ENCODE measurements at regions not wholly inside any gene's neighbourhood (a gene's known extent, or its start where the extent isn't known, plus 50 kb on each side); places are given as distances from the start of the nearest gene placed in this dataset.
A peak's percentile ranks its signal among the peaks of the same experiment; 100 is the strongest.
"Not testable (repeated sequence)": the region's sequence is repeated elsewhere in the genome, so short reads cannot be mapped to it uniquely, and the experiment has no call there.

DNA sequence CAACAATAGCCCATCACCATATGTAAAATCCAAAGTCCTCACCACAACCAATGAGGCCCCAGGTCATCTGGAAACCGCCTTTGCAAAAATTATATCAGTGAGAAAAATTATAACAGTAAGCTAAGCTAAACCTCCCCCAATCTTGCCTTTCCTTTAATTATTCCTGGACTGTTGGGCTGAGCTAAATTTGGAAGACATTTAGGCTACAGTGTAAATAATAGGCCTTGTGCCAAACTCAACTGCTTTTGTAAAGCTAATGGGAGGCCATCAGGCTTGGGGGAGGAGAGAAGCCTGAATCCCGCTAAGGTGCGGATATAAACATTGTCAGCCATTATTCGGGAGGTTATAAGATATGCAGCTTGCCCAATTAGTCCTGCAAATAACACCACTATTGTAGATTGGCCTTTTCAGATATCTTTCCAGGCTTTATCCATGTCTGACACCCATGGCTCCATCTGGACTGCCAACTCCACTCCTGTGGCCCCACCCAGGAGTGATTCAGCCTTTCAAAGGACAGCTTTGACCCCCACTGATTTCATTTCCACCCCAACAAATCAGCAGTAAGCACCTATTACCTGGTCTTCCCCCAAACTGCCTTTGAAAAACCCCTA, 53.0 kb upstream of the CA12 start:
- DNase-seq: no peak

DNA sequence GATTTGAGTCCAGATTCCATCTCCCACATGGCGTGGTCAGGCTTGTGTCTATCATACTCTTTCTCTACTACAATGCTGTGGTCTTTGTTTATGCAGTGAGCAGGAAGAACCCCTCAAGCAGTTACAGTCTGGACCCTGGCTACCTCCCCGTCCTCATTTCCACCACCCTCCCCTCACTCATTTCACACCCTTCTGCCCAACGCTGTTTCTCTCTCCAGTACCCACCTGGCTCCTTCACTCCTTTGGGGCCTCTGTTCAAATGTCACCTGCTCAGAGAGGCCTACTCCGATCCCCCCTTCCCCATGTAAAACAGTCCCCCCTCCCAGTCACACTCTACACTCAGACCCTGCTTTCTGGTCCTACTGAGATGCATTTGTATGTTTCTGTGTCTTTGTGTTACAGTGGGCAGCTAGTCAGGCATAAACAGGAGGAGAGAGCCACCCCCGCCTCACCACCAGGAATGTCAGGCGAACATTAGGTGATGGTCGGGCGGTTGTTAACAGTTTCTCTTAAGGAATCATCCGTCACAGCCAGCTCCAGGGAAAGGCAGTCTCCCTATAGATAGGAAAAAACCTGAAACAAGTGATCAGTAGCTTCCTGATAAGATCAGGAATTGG, 53.7 kb upstream of the CA12 start:
- DNase-seq: no peak

DNA sequence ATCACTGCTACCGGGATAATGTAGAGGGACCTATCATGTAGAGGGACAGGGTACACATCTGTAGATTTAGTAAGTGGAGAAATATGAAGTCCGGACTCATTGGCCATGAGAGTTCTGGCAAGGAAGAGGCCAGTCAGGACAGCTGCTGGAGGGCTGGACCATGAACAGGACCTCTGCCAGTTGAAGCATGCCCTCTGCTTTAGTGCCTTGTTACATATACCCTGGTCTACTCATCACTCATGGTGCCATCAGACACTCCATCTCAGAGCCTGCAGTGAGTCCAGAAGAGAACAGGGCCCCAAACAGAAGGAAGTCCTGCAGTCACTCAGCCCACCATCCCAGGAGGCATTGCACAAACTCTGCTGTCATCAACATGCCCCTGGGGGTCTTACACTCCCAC, 54.7 kb upstream of the CA12 start:
- DNase-seq: no peak

DNA sequence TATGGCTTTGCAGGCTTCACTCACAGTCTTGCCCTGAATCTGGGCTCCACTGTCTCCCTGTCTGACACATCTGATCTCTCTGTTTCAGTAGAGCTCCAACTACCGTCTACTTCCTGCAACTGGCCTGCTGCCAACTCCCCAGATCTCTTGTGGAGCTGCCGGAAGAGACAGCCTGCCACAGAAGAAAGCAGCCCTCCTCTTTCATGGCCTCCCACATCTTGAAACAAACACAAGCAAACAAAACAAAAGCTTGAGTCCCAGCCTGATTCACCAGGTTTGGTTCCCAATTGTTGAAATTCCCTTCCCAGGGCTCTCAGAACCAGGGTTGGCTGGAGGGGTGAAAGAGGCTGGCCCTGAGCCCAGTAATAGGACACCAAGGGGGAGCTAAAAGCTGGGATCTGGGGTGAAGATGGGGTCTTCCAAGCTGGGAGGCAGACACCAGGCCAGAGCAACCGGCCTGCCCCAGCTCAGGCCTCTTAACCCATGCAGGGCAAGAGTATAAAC, 55.3 kb upstream of the CA12 start:
- DNase-seq: peak in 3 of 4 experiments; percentile 17 to 58 (median 48)

DNA sequence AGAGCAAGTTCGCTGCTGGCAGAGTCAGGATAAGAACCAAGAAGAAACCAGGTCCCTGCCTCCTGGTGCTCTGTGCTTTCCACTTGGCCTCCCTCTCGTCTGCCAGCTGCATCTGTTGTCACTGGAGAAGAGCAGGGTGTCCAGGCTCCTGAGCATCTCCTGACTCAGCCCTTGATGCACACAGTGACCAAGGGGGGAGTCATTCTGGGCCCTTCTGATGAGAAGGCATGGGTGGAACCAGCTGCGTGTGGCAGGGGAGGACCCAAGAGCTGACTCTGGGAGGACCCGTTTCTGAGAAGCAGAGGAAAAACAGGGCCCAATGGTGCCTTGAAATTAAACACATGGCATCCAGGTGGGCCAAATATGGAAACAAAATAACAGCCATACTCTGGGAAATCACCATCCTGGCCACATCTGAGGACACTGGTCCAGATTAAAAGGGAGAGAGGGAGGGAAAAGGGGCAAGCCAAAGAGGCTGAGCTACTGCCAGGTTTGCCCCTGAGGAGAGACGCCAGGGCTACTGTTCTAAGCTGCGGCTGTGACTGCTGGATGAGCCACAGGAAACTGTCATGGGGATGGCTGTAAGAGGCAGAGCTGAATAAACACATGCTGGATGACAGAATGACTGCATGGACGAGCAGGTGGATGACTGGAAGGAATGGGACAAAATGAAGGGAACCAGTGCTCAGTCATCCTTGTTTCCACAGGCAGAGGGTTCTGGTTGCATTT, 58.1 kb upstream of the CA12 start:
- DNase-seq: no peak

DNA sequence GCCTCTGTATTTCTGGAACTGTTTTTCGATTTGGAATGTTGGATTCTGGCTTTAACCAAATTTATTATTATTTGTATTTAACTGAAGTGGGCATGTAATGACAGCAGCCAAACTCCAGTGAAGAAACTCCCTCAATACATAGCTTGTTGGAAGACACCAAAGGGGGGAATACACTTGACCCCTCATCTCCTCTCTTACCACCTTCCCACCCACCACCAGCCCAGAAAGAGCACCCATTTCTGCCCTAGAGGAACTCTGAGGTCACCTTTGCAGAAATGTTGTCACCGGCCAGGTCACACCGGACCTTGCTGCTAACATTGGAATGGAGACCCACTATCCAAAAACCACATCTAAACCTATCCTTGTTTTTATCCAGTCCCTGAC, 58.6 kb upstream of the CA12 start:
- no peak for DNase-seq

DNA sequence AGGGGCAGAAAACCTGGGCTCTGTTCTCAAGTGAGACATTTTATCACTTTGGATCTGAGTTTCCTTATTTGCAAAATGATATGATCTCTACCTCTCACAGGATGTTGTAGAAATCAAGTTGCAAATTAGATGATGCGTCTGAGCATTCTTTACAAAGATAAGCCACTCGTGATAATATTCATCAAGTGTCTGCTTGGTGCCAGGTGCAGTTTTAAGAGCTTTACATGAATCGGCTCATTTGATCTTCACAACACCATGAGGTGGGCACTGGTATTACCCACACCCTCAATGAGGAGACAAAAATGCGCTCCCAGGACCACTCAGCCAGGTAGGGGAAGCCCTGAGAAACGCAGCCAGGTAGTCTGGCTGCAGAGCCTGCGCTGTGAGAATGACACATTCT, 59.1 kb upstream of the CA12 start:
- no peak for DNase-seq

DNA sequence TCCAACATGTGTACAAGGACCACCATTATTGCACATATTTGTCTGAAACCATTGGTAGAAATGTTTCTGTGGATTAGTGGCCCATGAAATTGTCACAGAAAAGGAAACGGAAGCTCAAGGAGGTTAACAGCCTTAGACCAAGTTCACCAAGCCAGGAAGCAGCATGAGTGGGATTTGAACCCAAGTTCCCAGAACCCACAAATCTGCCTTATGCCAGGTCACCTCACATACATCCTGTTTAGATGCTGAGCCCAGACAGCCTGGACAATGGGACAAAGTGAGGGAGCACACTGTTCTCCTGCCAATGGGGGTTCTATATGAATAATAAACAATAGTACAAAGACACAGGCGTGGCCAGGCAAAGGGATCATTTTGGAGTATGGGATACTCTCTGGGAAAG, 59.6 kb upstream of the CA12 start:
- no peak for DNase-seq

DNA sequence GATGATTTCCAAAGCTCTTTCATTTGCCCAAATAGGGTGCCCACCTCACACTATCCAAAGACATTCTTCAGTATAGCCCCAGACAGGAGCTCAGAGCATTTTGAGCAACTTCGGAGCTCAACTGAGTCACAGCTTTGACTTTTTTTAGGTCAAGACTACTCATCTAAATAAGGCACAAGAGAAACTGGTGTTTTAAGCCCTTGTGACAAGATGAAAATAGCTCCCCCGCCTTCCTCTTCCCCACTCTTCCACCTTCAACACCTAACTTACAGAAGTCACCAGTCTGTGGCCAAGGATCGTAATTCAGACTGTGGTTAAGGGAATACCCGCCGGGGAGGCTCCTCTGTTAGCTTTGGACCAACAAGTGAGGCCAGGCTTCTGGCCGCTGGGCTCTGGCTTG, 60.4 kb upstream of the CA12 start:
- no peak for DNase-seq

DNA sequence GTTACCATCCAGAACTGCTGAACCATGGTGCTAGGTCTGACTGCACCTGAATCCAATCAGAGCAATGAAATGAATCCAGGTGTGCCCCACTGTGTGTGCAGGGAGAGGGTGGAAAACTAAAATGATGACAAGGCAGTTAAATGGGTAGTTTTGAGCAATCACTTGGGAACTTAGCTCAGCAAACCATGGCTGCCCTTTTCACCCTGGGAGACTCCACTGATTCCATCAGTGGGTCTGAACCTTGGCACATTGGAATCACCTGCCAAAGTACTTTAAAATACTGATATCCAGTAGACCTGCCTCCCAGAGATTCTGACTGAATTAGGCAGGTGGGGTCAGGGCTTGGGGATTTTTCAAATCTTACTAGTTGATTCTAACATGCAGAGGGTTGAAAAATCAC, 59.8 kb upstream of the USP3 start:
- no peak for DNase-seq

DNA sequence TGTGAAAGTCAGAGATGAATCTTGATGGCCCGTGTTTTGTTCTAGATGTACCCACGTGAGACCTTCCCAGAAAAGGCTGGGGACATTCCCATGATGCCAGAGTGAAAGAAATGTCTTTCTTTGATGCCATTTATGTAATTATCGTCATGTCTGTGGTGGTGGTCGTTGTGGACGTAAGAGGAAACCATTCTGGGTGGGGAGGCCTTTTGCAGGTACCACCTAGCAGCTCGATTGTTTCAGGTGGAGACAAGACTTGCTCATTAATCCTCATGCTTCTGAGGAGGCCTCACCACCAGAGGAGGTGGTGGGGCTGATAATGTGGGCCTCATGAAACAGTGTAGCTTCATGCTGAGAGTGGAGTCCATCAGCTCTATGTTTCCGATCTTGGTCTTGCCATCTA, 58.1 kb upstream of the USP3 start:
- DNase-seq: no peak

DNA sequence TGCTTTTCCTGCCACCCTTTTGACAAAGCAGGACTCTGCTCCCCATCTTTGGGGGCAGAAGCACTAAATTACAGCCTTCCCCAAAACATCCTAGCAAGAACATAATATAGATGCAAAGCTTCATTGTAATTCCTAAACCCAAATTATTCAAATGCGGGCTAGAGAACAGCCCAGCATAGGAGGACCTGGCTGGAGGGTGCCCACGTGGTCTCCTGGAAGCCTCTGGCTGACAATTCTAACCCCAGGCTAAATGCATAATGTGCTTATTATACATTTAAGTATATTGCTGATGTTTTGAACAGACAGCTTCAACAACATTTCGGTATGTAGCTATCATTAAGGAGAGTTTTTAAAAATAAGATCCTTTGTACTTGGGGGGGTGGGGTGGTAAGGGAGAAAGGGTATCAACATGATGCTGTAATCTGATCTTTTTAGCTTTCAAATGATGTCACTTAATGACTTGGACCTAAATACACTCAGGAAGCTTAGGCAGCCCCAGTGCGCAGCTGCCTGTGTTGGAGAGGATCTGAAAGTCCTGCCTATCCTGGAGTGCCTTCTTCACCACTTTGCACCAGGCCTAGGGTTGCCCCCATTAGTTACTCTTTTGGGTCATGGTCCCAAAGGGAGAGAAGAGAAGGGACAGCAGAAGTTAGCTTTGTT, 57.2 kb upstream of the USP3 start:
- no peak for DNase-seq

DNA sequence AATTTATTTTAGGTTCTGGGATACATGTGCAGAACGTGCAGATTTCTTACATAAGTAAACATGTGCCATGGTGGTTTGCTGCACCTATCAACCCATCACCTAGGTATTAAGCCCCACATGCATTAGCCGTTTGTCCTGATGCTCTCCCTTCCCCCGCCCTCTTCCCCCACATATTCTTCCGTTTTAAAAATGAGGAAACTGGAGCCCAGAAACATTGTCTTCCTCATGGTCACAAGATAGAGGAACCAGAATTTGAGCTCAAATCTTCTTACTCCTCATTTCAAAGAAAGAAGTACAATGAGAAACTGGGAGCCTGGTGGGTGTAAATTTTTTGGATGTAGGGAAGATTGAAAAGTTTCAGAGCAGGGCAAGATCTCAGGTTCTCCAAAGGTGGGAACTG, 56.1 kb upstream of the USP3 start:
- DNase-seq: no peak

DNA sequence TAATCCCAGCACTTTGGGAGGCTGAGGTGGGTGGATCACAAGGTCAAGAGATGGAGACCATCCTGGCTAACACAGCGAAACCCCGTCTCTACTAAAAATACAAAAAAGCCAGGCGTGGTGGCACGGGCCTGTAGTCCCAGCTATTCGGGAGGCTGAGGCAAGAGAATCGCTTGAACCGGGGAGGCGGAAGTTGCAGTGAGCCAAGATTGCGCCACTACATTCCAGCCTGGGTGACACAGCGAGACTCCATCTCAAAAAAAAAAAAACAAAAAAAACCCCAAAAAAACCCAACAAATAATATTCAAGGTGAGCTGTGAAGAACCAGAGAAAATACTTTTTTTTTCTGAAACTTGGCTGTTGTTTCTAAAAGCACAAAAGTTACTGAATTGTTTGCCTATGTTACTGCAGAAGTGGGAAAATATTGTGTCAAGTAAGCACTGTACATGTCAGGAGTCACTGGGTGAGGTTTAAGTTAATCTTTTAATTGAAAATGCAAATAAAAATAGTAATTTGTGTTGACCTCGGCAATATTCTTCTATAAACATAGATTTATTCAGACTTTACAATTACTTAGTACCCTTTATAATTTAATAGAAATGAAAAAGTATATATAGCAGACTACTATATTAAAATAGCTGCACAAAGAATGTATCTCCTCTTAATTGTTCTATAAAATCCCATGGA, 55.4 kb upstream of the USP3 start:
- DNase-seq: not testable (repeated sequence)

DNA sequence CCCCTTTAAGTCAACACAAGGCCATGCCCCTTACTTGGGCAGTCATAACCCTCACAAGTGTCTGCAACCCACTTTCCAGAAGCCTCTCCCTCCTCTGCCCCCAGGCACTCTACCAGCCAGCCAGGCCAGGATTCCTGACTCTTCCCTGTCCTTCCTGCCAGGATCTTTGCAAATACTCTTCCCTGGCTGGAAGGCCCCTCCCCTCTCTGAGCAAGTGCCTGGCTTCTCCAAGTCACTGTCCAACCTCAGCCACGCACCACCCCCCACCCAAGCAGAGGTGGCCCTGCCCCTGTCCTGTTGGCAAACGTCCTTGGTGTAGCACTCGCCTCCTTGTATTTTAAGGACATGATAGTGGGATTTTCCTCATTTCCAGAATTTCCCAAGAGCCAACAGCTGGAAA, 54.7 kb upstream of the USP3 start:
- no peak for DNase-seq

DNA sequence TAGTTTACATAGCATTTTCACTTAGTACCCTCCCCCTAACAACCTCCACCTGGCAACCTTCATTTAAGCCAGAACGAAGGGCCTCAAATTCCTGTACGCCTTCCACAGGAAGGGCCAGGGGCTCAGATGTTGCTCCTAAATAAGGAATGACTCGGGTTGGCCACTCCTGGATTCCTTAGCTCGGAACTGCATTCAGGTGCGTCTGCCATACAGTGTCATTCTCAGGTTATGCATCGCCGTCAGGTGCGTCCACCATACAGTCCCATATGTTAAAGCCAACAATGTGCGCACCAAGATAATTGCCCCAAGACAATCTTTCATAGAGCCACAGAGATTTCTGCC, 53.5 kb upstream of the USP3 start:
- DNase-seq: no peak

DNA sequence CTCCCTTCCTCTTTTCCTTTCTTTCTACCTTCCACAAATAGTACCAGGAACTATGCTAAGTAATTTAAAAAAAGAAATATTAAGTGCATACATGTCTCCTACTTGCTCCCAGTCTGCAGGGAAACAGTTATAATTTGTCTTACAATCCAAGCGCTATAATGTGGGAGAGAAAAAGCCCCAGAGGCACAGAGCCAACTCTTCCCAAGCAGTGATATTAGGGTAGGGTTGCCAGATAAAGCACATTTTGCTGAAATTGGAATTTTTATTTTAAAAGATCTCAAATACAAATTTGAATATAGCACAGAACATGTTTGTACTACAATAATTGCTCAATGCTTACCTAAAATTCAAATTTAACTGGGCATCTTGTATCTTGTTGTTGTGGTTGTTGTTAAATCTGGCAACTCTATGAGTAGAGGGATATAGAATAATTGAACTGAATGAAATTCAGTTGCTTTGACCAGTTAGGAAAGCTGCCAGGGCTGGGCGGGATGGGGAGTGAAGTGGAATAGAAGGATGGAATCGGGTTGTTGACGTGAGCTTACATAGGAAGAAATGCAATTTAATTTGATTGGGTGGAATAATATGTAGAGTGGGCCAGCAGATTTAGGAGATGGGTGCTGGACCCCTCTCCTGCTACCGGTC, 52.6 kb upstream of the USP3 start:
- DNase-seq: no peak

DNA sequence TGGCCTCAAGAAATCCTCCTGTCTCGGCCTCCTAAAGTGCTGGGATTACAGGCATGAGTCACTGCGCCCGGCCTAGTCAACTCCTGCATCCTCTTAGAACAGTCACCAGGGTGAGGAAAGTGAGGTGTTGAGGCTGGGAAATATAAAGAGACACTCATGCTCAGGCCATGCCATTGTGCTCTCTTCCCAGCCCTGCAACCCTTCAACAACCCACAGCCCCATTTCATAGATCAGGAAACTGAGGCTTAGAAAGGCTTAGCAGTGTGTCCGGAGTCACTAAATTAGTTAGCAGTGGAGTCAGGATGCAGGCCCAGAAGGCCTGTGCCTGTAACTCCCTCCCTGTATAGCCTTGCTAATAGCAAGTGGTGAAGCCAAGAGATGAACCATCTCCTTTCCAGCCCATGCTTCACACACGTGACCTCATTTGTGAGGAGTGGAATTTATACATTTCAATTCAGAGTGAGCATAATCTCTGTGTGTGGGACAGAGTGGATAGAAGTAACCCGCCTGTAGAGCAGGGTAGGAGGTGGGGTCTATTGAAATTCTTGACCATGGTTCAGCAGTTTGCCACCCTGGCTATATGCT, 51.7 kb upstream of the USP3 start:
- DNase-seq: no peak

DNA sequence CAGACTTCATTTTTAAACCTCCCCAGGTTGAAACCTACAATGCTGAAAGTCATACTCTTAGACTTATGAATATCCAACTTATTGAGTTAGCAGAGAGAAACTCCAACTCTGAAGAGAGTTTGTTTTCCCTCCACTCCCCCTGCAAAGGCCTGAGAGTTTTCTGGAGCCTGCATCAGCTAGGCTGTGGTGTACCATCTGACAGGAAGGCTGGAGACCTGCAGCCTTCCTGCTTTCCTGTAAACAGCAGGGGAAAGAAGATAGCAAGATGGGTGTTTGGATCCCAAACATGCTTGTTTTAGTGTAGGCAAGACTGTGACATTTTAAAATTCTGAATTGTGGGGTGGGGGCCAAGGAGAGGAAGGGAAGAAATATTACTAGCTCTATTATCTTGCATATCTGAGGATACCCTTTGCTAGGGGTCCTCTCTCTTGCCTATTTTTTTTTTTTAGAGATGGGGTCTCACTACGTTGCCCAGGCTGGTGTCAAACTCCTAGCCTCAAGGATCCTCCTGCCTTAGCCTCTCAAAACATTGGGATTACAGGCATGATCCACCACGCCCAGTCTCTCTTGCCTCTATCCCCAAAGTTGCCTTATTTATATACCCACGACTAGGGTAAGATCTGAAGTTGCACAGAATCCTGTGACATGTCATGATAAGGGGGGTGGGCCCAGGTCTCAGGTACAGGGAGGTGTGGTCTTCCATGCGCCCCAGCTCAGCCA, 51.0 kb upstream of the USP3 start:
- DNase-seq: no peak

DNA sequence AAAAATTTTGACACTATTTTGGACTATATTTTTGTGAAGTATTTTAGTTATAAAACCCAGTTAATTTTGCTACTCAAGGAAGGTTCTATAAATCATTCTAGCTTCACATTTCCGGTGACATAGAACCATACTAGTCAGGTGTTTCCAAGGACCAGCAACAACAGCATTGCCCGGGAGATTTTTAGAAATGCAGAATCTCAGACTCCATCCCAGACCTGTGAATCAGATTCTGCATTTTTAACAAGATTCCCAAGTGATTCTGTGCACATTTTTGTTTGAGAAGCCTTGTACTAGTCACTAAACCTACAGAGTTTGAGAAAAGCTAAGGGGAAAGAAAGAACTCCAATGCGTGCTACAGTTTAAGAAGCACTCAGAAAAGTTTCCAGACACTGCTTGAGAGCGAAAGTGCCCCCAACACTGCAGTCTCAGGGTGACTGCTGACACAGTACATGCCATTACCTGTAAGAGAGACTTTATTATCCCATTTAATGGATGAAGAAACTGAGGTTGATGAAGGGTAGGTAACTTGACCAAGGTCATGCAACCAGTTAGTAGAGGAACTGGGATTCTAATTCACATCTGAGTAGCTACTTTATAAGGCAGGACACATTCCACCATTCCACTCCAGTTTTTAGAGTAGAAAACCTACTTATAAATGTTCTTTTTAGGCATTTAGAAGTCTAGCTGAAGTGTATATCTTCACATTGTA, 49.7 kb upstream of the USP3 start:
- no peak for DNase-seq
